GM21825 (cell line): ENCODE measurements at regions not wholly inside any gene's neighbourhood (a gene's known extent, or its start where the extent isn't known, plus 50 kb on each side); places are given as distances from the start of the nearest gene placed in this dataset.
"Not testable (repeated sequence)": the region's sequence is repeated elsewhere in the genome, so short reads cannot be mapped to it uniquely, and the experiment has no call there.

Experiments used
- ATAC-seq: cut with Tn5 transposase; IDR thresholded peaks from one replicate; pipeline ENCODE4 v1.9.1; 2021; ENCODE audit warnings: mild to moderate bottlenecking, moderate library complexity; ENCODE audit not compliant: unreplicated experiment

DNA sequence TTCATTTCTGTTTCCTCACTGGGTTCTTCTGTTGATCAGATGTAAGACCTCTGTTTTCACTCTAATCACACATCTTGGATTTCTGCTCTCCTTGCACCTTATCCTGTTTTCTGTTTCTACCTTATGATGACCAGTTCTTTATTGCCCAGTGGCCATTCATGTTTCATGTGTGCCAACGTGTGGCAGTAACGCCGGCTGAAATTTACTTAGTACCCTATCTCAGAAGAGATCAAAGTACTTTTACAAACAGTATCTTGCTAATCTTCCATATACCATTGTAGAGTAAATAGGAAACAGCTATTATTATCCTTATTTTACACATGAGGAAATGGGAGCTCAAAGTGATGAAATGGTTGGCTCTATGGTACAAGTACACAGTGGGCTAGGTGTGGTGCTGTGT lies 74.0 kb downstream of the GATA3 start:
- ATAC-seq = no peak

DNA sequence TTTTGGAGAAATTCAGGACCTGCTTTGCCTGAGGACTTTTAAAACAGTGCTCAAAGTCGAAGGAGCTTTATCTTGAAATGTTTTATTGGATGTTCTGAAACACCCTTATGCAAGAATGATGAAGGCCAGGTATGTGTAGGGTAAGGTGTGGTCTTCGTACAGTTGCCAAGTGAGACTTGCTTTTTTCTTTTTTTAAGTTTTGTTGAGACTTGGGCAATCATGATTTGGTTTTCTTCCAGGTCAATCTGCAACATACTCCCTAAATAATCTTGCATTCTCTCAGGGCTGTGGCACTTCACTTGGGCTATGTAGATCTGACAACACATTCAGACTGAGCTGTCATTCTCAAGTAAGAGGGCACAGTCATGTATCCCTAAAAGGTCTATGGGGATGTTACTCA lies 75.0 kb downstream of the GATA3 start:
- no peak for ATAC-seq

DNA sequence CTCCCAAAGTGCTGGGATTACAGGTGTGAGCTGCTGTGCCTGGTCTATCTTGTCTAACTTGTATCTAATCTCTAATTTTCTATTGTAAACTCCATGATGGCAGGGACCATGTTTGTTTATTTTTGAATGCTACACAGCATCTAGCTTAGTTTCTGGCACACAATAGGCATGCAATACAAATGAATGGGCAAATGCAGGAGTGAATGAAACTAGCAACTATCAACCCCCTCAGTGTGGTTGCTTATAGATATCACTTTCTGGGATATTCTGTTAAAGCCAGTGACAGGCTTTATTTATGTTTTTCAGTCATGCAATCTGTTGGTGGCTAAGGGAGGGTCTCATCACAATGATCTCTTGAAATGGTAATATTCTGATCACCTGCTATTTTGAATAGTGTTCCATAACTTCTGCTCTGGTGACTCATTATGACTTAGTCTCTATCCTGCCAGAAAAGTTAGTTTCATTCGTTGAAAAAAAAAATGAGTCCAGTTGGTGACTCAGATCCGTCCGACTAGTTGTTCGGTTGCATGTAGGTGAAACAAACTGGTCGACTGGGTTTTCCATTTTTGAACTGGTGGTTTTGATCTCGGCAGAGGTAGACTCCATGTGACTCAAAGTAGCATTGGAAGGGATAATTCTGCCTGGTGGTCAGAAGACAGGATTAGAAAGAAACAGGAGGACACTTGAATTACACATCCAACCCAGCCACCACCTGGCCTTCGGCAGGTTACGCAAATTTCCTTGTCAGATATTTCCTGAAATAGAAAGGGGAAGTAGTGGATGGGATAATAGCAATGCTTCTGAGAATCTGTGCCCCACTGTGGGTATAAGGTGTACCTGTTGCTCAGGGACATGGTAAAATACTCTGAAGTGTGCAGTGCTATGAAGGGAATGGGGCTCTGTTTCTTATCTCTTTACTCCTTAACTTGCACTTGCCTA lies 76.8 kb downstream of the GATA3 start:
- ATAC-seq = peak; percentile 61

DNA sequence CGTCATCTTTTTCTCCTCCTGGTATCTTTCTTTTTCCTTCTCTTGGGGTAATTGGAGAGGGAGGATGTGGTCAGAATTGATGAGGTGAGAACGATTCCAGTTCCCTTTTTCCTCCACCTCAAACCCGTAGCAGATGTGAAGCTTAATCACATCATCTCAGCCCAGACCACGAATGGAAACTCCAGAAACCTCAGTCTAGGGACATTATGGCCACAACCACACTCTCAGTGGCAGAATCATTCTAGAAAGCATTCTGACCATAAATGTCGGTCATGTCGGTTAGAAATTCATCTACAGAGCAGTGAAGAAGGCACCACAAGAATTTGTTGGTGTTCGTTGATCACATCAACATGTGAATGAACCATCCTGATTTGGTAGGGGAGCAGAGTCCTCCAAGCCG lies 78.7 kb downstream of the GATA3 start:
- ATAC-seq = peak; percentile 61

DNA sequence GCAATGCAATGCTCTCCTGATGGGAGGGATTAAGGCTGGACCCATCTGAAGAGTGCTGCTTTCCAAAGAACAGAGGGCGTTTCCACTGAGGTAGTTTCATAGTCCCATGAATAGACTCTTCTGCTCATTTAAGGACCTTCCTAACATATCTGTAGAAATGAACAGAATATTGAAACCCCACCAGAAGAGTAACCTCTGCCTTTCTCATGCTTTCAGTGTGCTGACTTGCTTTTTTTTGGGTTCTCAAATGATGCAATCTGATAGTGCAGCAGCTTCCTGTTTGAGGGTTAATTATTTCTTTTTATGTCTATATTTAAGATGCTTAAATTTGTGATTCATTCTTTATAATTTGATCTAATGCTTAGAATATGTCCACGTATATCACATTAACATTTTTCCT lies 82.2 kb downstream of the GATA3 start:
- ATAC-seq = no peak

DNA sequence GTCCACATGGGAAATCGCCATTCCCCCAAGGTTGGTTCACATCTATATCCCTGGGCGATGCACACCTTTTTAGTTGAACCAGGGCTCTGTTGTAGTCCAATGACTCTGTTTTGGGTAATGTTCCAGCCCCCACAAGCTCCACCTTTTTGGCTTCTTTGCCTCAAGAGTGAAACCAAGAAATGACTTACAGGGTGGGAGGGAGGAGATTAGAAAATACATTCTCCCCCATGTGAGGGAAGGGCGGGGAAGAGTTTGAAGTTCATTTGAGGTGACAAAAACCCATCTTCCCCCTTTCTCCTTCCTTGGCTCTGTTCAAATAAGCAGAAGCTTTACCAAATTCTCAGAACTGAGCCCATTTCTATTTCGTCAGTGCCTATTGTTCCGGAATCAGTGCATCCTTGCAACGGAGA lies 82.8 kb downstream of the GATA3 start:
- no peak for ATAC-seq

DNA sequence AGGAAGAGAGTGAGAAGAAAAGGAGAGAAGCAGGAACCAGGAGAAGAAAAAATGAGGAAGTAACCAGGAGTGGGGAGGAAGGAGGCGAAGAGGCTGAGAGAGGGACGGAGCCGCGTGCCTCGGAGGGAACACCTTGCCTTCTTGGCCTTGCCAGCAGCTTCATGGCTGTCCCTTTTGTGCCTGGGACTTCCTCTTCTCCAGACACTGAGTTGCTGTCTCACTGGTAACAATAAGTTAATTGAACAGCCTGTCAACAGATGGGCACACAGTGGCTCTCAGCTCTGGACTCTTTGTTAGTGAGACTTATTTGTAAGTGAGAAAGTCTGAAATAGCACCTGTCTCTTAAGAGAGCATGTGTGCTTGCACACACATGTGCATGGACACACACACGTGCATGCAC lies 83.2 kb downstream of the GATA3 start:
- no peak for ATAC-seq

DNA sequence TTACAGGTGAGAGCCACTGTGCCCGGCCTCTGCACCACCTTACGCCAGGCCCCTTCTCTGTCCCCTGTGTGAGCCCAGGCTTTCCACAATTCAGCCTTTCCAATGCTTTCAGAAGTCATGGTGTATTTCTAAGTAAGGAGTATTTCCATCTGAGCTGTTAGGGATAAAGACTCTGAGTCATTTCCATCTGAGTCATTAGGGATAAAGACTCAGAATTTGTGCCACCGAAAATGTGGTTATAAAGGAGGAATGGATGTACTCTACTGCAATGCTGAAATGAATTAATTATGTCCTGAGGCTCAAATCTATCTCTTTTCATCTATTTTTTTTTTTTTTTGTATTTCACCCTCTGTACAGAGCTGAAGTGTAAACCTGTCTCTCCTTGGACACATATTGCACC lies 84.0 kb downstream of the GATA3 start:
- ATAC-seq = no peak

DNA sequence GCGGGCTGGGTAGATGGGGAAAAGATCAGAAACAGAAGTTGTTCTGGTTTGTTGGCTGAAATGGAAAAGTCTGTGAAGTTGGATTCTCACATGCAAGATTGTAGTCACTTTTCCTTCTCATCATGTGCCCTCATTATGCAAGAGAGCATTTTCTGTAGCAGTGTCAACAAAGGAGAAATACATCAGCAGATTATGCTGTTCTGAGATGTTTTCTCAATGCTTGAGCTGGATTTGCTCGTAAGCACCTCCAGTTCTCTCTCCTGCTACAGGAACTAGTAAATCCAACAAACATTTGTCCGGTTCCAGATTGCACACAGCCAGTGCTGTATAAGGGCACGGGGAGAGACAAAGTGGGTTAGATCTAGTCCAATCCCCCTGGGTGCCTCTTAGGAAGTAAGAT lies 90.0 kb downstream of the GATA3 start:
- no peak for ATAC-seq

DNA sequence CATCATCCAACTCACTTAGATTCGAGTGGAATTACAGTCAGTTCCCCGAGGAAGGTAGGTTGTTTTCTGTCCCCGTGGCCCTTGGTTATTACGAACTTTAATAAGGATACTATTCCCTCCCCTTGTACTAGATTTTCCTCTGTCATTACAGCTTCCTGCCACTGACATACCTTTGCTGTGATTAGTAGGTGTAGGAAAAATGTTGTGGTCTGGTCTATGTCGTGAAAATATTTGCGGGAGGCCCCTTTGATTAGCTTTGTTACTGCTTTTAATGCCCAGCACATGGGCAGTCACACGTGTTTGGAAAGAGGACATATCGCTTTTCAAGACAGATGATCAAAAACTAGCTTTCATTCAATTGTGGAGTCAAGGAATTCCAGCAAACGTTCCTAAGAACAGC lies 92.2 kb downstream of the GATA3 start:
- no peak for ATAC-seq

DNA sequence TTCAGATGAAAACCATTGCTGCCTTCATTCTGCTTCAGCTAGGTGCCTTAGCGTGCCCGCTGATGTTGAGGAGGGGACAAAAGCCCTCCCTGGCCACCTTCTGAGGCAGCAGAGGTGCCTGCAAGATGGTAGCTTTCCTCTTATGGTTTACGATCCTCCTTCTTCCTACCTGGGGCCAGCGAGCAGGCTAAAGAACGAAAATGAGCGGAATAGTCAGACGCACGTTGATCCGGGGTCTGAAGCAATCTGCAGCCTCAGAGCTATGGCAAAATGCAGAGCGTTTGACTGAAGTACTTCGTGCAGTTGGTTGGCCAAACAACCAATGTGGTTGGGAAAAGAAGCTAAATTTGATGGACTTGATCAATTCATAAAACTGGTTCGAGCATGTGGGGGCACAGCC lies 95.5 kb downstream of the GATA3 start:
- no peak for ATAC-seq

DNA sequence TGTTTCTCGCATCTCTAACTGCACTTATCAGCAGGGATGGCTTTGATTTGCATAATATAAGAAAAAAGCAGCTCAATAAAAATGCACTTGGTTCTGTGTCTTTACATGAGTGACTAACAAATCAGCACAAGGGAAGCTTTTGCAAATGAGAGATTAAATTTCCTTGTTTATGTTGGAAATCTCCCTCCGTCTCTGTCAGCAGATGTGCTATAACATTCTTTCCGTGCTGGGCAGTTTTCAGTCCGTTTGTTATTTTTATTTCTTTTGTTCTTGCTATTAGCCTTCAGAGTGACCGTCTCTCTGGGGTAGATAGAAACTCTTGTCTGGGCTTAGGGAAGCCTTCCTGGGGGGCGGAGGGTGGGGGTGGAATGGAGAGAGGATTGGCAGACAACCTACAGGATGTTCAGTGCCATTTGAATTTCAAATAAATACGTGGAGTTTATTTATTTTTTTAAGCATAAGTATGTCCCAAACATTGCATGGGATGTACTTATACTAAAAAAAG lies 96.0 kb downstream of the GATA3 start:
- no peak for ATAC-seq

DNA sequence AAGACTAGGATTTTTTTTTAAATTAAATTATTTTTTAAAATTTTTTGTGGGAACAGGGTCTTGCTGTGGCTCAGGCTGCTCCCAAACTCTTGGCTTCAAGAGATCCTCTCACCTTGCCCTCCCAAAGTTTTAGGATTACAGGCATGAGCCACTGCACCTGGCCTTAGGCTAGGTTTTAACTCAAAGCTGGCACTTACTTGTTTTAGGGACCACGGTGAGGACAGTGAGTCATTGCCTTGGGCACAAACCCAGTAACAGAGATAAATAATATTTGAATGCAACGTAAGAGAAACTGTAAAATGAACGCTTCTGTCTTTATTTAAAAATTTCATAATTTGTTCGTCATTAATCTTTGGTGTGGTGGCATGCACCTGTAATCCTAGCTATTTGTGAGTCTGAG lies 96.6 kb downstream of the GATA3 start:
- ATAC-seq = no peak

DNA sequence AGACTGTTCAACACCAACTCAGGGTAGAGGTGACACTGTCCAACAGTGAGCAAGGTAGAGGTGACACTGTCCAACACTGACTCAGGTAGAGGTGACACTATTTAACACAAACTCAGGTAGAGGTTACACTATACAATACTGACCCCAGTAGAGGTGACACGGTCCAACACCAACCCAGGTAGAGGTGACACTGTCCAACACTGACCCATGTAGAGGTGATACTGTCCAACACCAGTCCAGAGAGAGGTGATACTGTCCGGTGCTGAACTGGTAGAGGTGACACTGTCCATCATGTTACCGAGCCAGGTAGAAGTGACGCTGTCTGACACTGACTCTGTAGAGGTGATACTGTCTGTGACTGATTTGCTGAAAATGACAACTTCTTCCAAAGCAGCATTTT lies 102.4 kb downstream of the GATA3 start:
- no peak for ATAC-seq

DNA sequence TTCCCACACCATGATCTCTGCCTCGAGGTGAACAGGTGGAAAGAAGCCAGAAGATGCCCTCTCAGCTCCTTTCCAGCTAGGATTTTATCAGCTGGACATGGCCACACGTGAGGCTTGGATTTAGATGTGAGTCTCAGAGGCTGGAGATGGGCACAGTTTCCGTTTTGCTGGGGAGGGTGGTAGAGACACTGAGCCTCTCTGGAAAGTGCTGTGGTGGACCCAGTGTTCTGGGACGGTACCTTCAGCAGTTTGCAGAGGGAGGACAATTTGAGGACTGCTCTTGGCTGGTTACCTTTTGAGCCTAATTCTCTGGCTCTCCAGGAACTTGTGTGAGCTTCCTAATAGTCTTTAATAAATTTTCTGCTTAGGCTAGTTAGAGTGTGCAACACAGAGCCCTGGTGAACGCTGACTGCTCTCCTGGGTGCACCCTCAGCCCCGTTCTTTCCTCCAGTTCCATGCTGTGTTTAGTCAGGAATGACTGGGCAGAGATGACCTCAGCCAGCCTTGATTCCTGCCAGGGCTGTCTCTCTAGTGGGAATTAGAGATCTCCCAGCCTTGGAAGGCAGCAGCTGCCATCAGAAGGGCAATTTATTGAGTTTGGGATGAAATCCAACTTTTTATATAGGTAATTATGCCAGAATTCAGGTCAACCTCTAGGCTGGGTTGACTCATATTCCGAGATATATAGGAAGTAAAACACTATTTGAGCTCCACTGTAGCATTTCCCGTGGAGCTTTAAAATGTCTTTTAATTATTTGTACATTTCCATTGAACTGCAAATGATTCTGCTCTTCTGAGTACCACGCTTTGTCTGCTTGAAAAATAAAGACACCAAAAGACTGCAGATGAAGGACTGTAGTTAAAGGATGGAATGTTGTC lies 103.9 kb downstream of the GATA3 start:
- no peak for ATAC-seq

DNA sequence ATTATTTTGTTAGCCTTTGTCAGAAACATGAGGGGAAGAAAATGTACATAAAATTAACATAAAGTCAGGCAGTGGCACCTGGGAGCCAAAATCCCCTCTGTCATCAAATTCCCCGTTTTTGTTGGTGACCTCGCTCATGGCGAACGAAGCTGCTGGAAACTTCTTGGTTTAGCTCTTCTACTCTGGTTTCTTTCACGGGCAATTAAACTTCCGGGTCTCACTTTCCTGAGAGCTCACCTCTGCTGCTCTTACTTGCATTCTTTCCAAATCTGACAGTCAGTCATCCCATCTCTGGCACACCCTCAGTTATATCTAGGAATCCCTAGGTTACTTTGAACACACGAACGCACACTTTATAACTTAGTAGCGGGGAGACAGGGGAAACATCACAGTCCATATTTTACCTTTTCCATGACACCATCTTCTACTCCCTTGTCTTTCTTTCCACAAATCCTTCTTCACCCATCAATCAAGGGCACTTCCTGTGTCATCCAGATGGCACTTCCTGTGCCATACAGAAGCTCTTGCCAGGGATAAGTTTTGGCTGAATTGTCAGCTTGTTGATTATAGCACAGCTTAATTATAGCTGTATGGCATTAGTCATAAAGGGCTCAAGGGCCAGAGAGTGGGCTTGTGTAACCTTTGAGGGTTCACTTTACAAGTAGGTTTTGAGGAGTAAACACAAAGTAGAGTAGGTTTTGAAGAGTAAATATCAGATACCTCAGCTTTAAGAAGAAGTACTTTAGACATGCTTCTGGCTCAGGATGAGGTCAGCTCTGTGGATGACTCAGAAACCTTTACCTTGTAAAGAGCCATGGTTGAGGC lies 105.1 kb downstream of the GATA3 start:
- ATAC-seq = no peak

DNA sequence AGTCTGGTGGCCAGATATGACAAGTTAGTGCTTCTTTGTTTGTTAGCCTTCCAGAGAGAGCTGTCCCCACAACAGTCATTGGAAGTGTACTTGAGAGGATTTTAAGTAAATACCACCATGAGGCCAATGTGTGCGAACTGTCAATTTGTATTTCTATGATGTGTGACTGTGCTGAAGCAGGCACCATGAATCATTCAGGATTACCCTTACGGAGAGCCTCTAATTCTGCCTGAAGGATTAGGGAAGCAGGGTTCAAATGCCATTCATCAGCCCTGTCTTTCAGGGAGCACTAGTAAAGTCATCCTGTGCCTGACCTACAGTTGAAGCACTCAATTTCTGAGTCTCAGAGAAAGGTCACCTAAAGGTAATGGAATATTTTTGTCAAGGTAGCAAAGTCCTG lies 109.3 kb downstream of the GATA3 start:
- no peak for ATAC-seq

DNA sequence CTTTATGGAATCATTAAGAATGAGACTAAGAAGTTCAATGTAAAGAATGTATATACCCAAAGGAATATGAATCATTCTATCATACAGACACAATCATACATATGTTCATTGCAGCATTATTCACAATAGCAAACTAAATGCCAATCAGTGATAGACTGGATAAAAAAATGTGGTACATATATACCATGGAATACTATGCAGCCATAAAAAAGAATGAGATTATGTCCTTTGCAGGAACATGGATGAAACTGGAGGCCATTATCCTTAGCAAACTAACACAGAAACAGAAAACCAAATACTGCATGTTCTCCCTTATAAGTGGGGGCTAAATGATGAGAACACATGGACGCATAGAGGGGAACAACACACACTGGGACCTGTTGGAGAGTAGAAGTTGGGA lies 110.2 kb downstream of the GATA3 start:
- not testable (repeated sequence) for ATAC-seq

DNA sequence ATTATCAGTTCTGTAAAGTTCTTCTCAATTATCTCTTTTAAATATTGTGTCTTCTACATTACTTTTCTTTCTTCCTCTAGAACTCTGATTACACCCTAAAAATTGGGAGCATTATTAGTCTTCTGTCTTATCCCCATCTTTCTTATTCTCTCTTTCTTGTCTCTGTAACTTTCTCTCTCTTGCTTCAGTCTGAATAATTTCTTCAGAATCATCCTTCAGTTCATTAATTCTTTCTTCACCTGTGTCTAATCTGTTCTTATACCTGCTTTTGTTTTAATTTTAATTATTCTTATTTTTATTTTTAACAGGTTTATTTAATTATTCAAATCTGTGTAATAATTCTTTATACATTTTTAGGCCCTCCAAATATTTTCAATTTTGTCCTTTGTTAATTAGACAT lies 114.3 kb downstream of the GATA3 start:
- no peak for ATAC-seq

DNA sequence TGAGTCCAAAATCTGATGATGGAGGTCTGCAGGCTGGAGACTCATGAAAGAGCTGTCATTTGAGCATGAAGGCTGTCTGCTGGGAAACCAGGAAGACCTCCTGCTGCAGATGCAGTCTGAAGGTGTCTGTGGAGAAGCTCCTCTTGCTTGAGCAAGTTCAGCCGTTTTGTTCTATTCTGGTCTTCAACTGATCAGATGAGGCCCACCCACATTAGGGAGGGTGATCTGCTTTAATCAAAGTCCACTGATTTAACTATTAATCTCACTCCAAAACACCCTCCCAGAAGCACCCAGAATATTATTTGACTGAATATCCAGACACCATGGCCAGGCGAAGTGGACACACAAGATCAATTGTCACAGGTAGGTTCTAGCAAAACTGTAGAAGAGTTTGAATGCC lies 116.5 kb downstream of the GATA3 start:
- no peak for ATAC-seq

DNA sequence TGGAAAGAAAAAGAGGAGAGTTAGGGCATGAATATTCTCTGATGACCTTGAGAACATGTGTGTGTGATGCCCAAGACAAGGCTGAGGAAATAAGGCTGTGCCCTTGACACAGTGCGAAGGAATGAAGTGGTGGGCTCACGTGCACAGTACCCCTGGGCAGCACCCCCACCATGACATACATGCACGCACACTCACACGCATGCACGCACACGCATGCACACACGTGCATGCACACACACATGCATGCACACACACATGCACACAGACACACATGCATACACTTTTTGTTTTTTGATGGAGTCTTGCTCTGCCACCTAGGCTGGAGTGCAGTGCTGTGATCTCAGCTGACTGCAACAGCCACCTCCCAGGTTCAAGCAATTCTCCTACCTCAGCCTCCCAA lies 118.1 kb downstream of the GATA3 start:
- ATAC-seq = no peak
